ENCODE measurements at regions not wholly inside any gene's neighbourhood (a gene's known extent, or its start where the extent isn't known, plus 50 kb on each side); places are given as distances from the start of the nearest gene placed in this dataset.

GRCh38 chrX:96383428-96383827, 301.2 kb upstream of the DIAPH2 start:
- TF ChIP-seq POLR2A (IDR thresholded peaks at IDR 0.05) (no peak), POLR2AphosphoS5 (IDR thresholded peaks at IDR 0.05) (no peak), CTCF (IDR thresholded peaks at IDR 0.05) (no peak), EP300 (IDR thresholded peaks at IDR 0.05) (no peak)

GRCh38 chrX:96386325-96386724, 298.3 kb upstream of the DIAPH2 start:
- no peaks in the 10 kb centered on the region for H3K36me3 ChIP-seq
- DNase-seq, result no peak
- no peaks in the 10 kb centered on the region for H3K9me3 ChIP-seq
- intact Hi-C loops (cut with DNase I; ENCODE audit: low total_unique reads), result no loop called here
- H3K4me3 ChIP-seq, result no peak overlapping the region
- TF ChIP-seq CTCF (IDR thresholded peaks at IDR 0.05), result no peak
- TF ChIP-seq POLR2AphosphoS5 (IDR thresholded peaks at IDR 0.05), result no peak
- no peak for TF ChIP-seq POLR2A (IDR thresholded peaks at IDR 0.05)
- no peak for TF ChIP-seq EP300 (IDR thresholded peaks at IDR 0.05)
- WGBS, 5 donors, result 48 to 69% (median 61%) methylated on average over 3 of the region's 3 CpGs
- no peaks in the 10 kb centered on the region for H3K4me1 ChIP-seq
- peaks cover 0 to 4% (median 0%) of the 10 kb centered on the region in 3 donors for H3K27me3 ChIP-seq
- H3K27ac ChIP-seq, result no peak overlapping the region

More at GRCh38 chrX:96383428-96383827, 301.2 kb upstream of the DIAPH2 start:
- 51 to 81% (median 65%) methylated on average over 2 of the region's 2 CpGs for WGBS, 5 donors
- intact Hi-C loops (cut with DNase I; ENCODE audit: low total_unique reads), result no loop called here
- no peak overlapping the region for H3K27ac ChIP-seq
- no peaks in the 10 kb centered on the region for H3K9me3 ChIP-seq
- DNase-seq, result no peak
- no peaks in the 10 kb centered on the region for H3K4me1 ChIP-seq
- H3K27me3 ChIP-seq, result peaks cover 0 to 4% (median 0%) of the 10 kb centered on the region in 3 donors
- H3K36me3 ChIP-seq, result no peaks in the 10 kb centered on the region
- no peak overlapping the region for H3K4me3 ChIP-seq

- Histone ChIP-seq H3K36me3 (no peaks in the 10 kb centered on the region), H3K4me1 (no peaks in the 10 kb centered on the region), H3K9me3 (no peaks in the 10 kb centered on the region), H3K27me3 (peaks cover 0 to 4% (median 0%) of the 10 kb centered on the region in 3 donors), H3K27ac (no peak overlapping the region), H3K4me3 (no peak overlapping the region)
- TF ChIP-seq POLR2A (IDR thresholded peaks at IDR 0.05) (no peak), POLR2AphosphoS5 (IDR thresholded peaks at IDR 0.05) (no peak), EP300 (IDR thresholded peaks at IDR 0.05) (no peak), CTCF (IDR thresholded peaks at IDR 0.05) (no peak)
- WGBS, 5 donors, result 89 to 100% (median 97%) methylated on average over 2 of the region's 2 CpGs
- DNase-seq, result no peak
- intact Hi-C loops (cut with DNase I; ENCODE audit: low total_unique reads), result no loop called here
Measured at GRCh38 chrX:96386981-96387380, 297.7 kb upstream of the DIAPH2 start.

DNA sequence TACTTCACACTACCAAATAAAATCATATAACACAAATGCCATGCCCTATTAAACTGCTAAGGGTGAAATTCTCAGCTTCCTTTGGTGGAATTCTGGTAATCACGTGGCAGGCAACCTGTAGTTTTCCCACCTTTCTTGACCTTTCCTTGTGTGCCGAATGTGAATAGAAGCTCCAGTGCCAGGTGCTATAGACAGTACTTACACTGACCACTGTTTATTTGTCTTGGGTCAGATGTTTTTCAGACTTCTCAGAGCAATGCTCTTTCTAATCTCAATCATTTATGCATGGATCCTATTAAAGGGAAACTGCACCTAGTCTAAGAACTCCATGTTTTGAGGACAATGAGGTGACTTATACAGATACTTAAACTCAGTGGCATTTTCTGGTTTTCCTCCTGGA, 296.8 kb upstream of the DIAPH2 start:
- TF ChIP-seq EP300 (IDR thresholded peaks at IDR 0.05) (no peak), CTCF (IDR thresholded peaks at IDR 0.05) (no peak), POLR2A (IDR thresholded peaks at IDR 0.05) (no peak), POLR2AphosphoS5 (IDR thresholded peaks at IDR 0.05) (no peak)
- 23 to 55% (median 43%) methylated on average over 2 of the region's 2 CpGs for WGBS, 5 donors
- no peaks in the 10 kb centered on the region for H3K4me1 ChIP-seq
- intact Hi-C loops (cut with DNase I; ENCODE audit: low total_unique reads), result no loop called here
- H3K9me3 ChIP-seq, result no peaks in the 10 kb centered on the region
- H3K27ac ChIP-seq, result no peak overlapping the region
- H3K27me3 ChIP-seq, result peaks cover 0 to 1% (median 0%) of the 10 kb centered on the region in 3 donors
- H3K4me3 ChIP-seq, result no peak overlapping the region
- DNase-seq, result no peak
- no peaks in the 10 kb centered on the region for H3K36me3 ChIP-seq
